Astrocyte (in vitro differentiated cells and primary cell): ENCODE measurements at regions not wholly inside any gene's neighbourhood (a gene's known extent, or its start where the extent isn't known, plus 50 kb on each side); places are given as distances from the start of the nearest gene placed in this dataset.

Experiments
- DNase-seq: peaks from one replicate; pipeline ENCODE4 v3.0.0-alpha.2; 2010; ENCODE audit warnings: low read depth
- FAIRE-seq: peaks from 2 replicates; lab custom pipeline; 2011; peaks lifted over from hg19 to GRCh38; lab: Jason Lieb, UNC
- H2AFZ ChIP-seq: 2 replicates; pipeline ENCODE4 v1.6.0; 2012; ENCODE audit warnings: low read depth, low read length, inconsistent platforms
- H3K27ac ChIP-seq: 2 replicates; pipeline ENCODE4 v1.5.1; 2011; ENCODE audit warnings: low read depth, low read length, inconsistent platforms
- H3K27me3 ChIP-seq: 2 replicates; pipeline ENCODE4 v1.6.0; 2011; ENCODE audit warnings: low read length, inconsistent platforms; ENCODE audit not compliant: insufficient read depth
- H3K36me3 ChIP-seq: 2 replicates; pipeline ENCODE4 v1.5.1; 2011; ENCODE audit warnings: low read length, inconsistent platforms; ENCODE audit not compliant: insufficient read depth
- H3K4me1 ChIP-seq: 2 replicates; pipeline ENCODE4 v1.5.1; 2011; ENCODE audit warnings: low read length, inconsistent platforms; ENCODE audit not compliant: insufficient read depth
- H3K4me2 ChIP-seq: 2 replicates; pipeline ENCODE4 v1.6.0; 2012; ENCODE audit warnings: low read length, inconsistent platforms
- H3K4me3 ChIP-seq: 2 replicates; pipeline ENCODE4 v1.5.1; 2011; ENCODE audit warnings: low read depth, mild to moderate bottlenecking, low read length, inconsistent platforms; ENCODE audit not compliant: insufficient read depth
- H3K79me2 ChIP-seq: 2 replicates; pipeline ENCODE4 v1.6.0; 2012; ENCODE audit warnings: mild to moderate bottlenecking, low read length, inconsistent platforms; ENCODE audit not compliant: insufficient read depth
- H3K9ac ChIP-seq: 2 replicates; pipeline ENCODE4 v1.6.0; 2012; ENCODE audit warnings: mild to moderate bottlenecking, low read length, inconsistent platforms
- H3K9me3 ChIP-seq: 2 replicates; pipeline ENCODE4 v1.5.1; 2012; ENCODE audit warnings: low read depth, mild to moderate bottlenecking, low read length, inconsistent platforms; ENCODE audit not compliant: insufficient read depth
- H4K20me1 ChIP-seq: 2 replicates; pipeline ENCODE4 v1.6.0; 2012; ENCODE audit warnings: low read length, inconsistent platforms; ENCODE audit not compliant: insufficient read depth
- H3K27ac Mint-ChIP-seq: one replicate; pipeline ENCODE4 v1.8.0; 2021; ENCODE audit warnings: mild to moderate bottlenecking, mixed read lengths; ENCODE audit not compliant: unreplicated experiment
- H3K27me3 Mint-ChIP-seq: one replicate; pipeline ENCODE4 v1.8.0; 2021; ENCODE audit warnings: low read depth, mixed read lengths; ENCODE audit not compliant: unreplicated experiment
- H3K36me3 Mint-ChIP-seq: one replicate; pipeline ENCODE4 v1.8.0; 2021; ENCODE audit warnings: low read depth, mixed read lengths; ENCODE audit not compliant: unreplicated experiment
- H3K4me1 Mint-ChIP-seq: one replicate; pipeline ENCODE4 v1.8.0; 2021; ENCODE audit warnings: low read depth, mixed read lengths; ENCODE audit not compliant: unreplicated experiment
- H3K4me3 Mint-ChIP-seq: one replicate; pipeline ENCODE4 v1.8.0; 2021; ENCODE audit warnings: mild to moderate bottlenecking, moderate library complexity, mixed read lengths; ENCODE audit not compliant: unreplicated experiment
- H3K9me3 Mint-ChIP-seq: one replicate; pipeline ENCODE4 v1.8.0; 2021; ENCODE audit warnings: mild to moderate bottlenecking, mixed read lengths; ENCODE audit not compliant: unreplicated experiment
- EZH2 ChIP-seq: IDR thresholded peaks from 2 replicates; pipeline ENCODE4 v1.6.1; 2012; ENCODE audit warnings: mild to moderate bottlenecking, low read length, inconsistent platforms; ENCODE audit not compliant: insufficient read depth
- TF ChIP-seq, protein P1 (sequence below): IDR thresholded peaks from 2 replicates; pipeline ENCODE4 v1.5.1; 2011; ENCODE audit warnings: low read depth, mild to moderate bottlenecking, inconsistent platforms, low read length, moderate library complexity; ENCODE audit not compliant: insufficient read depth

DNA sequence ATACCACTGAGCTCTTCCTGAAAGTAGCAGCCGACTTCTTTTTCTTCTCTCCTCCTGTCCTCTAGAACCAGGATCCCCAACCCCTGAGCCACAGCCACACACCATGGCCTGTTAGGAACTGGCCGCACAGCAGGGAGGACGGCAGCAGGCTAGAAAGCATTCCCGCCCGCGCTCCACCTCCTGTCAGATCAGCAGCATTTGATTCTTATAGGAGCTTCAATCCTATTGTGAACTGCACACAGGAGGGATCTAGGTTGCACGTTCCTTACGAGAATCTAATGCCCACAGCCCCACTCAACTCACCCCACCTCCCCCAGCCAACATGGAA is 179.1 kb upstream of the SH3BP4 start:
- Mint-ChIP-seq H3K36me3 (no peaks in the 10 kb centered on the region), H3K4me1 (peaks cover 42% of the 10 kb centered on the region), H3K4me3 (peak overlapping the region; percentile 45), H3K9me3 (peaks cover 7% of the 10 kb centered on the region), H3K27me3 (no peaks in the 10 kb centered on the region), H3K27ac (peak overlapping the region; percentile 53)
- H3K79me2 ChIP-seq, result no peaks in the 10 kb centered on the region
- H3K4me3 ChIP-seq, result no peak overlapping the region
- H3K9me3 ChIP-seq, result no peaks in the 10 kb centered on the region
- DNase-seq, result no peak
- H3K4me2 ChIP-seq, result no peak overlapping the region
- no peak overlapping the region for H2AFZ ChIP-seq
- no peak for TF ChIP-seq EZH2
- TF ChIP-seq, protein P1, sequence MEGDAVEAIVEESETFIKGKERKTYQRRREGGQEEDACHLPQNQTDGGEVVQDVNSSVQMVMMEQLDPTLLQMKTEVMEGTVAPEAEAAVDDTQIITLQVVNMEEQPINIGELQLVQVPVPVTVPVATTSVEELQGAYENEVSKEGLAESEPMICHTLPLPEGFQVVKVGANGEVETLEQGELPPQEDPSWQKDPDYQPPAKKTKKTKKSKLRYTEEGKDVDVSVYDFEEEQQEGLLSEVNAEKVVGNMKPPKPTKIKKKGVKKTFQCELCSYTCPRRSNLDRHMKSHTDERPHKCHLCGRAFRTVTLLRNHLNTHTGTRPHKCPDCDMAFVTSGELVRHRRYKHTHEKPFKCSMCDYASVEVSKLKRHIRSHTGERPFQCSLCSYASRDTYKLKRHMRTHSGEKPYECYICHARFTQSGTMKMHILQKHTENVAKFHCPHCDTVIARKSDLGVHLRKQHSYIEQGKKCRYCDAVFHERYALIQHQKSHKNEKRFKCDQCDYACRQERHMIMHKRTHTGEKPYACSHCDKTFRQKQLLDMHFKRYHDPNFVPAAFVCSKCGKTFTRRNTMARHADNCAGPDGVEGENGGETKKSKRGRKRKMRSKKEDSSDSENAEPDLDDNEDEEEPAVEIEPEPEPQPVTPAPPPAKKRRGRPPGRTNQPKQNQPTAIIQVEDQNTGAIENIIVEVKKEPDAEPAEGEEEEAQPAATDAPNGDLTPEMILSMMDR, result no peak
- no peaks in the 10 kb centered on the region for H4K20me1 ChIP-seq
- H3K27ac ChIP-seq, result no peak overlapping the region
- H3K27me3 ChIP-seq, result no peaks in the 10 kb centered on the region
- no peak overlapping the region for H3K9ac ChIP-seq
- no peaks in the 10 kb centered on the region for H3K36me3 ChIP-seq
- no peak for FAIRE-seq
- peaks cover 37% of the 10 kb centered on the region for H3K4me1 ChIP-seq

DNA sequence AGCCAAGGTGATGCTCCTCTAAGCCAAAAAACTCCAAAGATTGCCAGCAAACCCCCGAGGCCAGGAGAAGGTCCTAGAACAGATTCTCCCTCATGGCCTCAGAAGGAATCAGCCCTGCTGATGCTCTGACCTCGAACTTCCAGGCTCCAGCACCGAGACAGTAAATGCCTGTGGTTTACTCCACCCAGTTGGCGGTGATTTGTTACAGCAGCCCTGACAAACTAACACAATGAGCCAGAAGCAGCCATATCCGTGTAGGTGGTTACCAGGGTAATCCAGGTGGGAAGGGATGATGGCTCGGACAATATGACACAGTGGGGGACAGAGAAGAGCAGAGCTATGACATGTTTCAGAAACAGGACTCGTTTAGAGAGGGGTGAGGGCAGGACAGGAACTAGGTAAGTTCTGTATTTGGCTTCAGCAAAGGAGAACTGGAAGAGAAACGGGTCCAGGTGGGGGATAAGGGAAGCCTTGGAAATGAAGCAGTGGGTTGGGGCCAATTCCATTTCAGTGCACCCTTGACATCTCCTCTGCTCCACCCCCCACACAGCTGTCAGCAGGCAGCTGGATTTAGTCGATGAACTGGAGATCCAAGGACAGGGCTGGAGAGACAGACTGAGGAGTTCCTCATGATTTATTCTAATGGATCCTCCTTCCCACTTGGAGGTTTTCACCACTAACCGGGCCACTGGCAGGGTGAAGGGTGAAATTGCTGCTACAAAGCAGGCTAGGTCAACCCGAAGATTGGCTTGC is 179.7 kb upstream of the SH3BP4 start:
- Mint-ChIP-seq H3K4me3 (no peak overlapping the region), H3K27me3 (no peaks in the 10 kb centered on the region), H3K9me3 (peaks cover 7% of the 10 kb centered on the region), H3K4me1 (peaks cover 42% of the 10 kb centered on the region), H3K27ac (peak overlapping the region; percentile 56), H3K36me3 (no peaks in the 10 kb centered on the region)
- Histone ChIP-seq H3K9ac (no peak overlapping the region), H2AFZ (no peak overlapping the region), H3K79me2 (no peaks in the 10 kb centered on the region), H4K20me1 (no peaks in the 10 kb centered on the region), H3K27me3 (no peaks in the 10 kb centered on the region), H3K4me1 (peaks cover 37% of the 10 kb centered on the region), H3K27ac (no peak overlapping the region), H3K4me2 (peak overlapping the region; percentile 26), H3K4me3 (no peak overlapping the region), H3K36me3 (no peaks in the 10 kb centered on the region), H3K9me3 (no peaks in the 10 kb centered on the region)
- no peak for FAIRE-seq
- TF ChIP-seq, protein P1, result no peak
- no peak for TF ChIP-seq EZH2
- peak; percentile 75 for DNase-seq

DNA sequence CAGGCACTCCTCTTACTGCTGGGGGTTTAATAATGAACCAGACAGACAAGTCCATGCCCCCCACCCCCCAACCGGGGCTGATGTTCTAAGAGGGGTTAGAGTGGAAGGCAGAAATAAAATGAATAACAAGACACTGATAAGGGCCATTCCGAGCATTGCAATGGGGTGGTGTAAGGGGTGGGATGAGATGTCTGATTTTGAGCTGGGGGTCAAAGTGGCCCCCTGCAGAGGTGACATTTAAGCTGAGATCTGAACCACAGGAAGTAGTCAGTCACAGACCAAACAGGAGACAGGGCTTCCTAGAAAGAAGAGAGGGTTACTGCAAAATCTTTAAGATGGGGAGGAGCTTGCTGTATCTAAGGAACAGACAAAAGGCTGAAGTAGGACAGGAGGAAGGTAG is 180.6 kb upstream of the SH3BP4 start:
- peak overlapping the region; percentile 59 for H3K9ac ChIP-seq
- Mint-ChIP-seq H3K27ac (peak overlapping the region; percentile 87), H3K4me3 (peak overlapping the region; percentile 52), H3K9me3 (peaks cover 4% of the 10 kb centered on the region), H3K4me1 (peaks cover 42% of the 10 kb centered on the region), H3K36me3 (no peaks in the 10 kb centered on the region), H3K27me3 (no peaks in the 10 kb centered on the region)
- H3K79me2 ChIP-seq, result no peaks in the 10 kb centered on the region
- H3K9me3 ChIP-seq, result no peaks in the 10 kb centered on the region
- DNase-seq (peak; percentile 41), FAIRE-seq (peak; percentile 73)
- H3K27ac ChIP-seq, result peak overlapping the region; percentile 67
- peak overlapping the region; percentile 26 for H3K4me2 ChIP-seq
- no peaks in the 10 kb centered on the region for H3K36me3 ChIP-seq
- H4K20me1 ChIP-seq, result no peaks in the 10 kb centered on the region
- TF ChIP-seq, protein P1, result no peak
- no peak for TF ChIP-seq EZH2
- H3K4me3 ChIP-seq, result no peak overlapping the region
- H3K4me1 ChIP-seq, result peaks cover 37% of the 10 kb centered on the region
- H2AFZ ChIP-seq, result no peak overlapping the region
- H3K27me3 ChIP-seq, result no peaks in the 10 kb centered on the region
